Nucleus accumbens (tissue), 56 donors: ENCODE measurements at regions not wholly inside any gene's neighbourhood (a gene's known extent, or its start where the extent isn't known, plus 50 kb on each side); places are given as distances from the start of the nearest gene placed in this dataset.
A peak's percentile ranks its signal among the peaks of the same experiment; 100 is the strongest.
"Not testable (repeated sequence)": the region's sequence is repeated elsewhere in the genome, so short reads cannot be mapped to it uniquely, and the experiment has no call there.

Experiments
- DNase-seq, 56 donors: peaks; one replicate each; lab custom pipeline; 2025; lab: John Stamatoyannopoulos, UW

- DNase-seq, result no peak
Observed at GRCh38 chr4:23040539-23040938, 347.8 kb downstream of the GBA3 start.

DNA sequence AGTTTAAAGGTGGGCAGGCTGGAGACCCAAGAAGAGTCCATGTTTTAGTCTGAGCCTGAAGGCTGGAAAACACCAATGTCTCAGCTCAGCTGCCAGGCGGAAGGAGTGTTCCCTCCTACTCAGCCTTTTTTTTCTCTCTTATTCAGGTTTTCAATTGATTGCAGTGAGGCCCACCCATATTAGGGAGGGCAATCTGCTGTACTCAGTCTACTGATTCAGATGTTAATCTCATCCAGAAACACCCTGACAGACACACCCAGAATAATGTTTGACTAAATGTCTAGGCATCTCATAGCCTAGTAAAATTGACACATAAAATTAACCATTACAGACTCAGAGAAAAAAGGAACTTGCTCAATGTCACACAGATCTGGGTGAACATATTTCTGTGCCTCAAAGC lies 347.1 kb downstream of the GBA3 start:
- DNase-seq, result peak in 10 of 56 donors; percentile 4 to 42 (median 14)

GRCh38 chr4:23038626-23039491 lies 346.1 kb downstream of the GBA3 start:
- DNase-seq, result no peak

DNA sequence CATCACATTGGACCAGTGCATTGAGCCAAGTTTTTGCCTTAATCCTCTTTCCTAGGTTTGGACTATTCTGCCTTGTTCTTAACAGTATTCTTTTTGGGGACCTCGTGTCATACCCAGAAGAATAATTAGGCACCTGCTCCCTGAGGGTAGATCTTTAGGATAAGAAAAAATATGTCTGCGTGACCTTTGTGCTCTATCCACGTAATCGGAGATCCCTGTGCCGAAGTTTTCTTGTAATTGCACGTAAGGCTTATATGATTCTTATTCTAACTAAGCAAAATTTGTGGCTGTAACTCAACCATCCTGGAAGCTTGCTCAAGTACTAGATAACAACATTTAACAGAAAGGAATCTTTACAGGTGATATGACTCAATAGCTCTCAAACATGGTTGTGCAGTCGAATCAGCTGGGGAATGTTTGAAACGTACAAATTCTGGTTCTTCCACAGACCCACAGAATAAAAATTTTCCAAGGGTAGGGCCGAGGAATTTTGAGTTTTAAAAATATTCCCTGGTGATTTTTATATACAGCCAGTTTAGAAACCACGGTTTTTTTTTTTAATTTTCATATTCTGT lies 344.3 kb downstream of the GBA3 start:
- DNase-seq, result no peak

DNA sequence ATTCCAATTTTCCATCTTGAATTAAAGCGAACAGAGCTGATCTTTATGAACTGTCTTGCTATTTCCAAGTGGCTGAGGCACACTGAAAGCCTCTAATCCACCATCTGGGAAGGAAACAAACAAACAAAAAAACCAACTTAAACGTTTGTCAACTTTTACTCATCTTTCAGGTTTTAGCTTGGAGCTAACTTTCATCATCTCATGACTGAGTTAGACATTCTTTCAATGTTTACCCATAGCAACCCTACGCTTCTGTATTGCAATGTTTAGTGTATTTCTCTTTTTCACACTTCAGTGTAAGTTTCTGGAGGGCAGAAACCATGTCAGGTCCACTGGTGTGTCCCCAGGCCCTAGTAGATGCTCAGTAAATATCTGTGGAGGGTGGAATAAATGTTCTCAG lies 343.8 kb downstream of the GBA3 start:
- DNase-seq, result no peak

GRCh38 chr4:23035521-23036056 lies 342.9 kb downstream of the GBA3 start:
- no peak for DNase-seq

GRCh38 chr4:23034731-23035130 lies 342.0 kb downstream of the GBA3 start:
- DNase-seq, result no peak

DNA sequence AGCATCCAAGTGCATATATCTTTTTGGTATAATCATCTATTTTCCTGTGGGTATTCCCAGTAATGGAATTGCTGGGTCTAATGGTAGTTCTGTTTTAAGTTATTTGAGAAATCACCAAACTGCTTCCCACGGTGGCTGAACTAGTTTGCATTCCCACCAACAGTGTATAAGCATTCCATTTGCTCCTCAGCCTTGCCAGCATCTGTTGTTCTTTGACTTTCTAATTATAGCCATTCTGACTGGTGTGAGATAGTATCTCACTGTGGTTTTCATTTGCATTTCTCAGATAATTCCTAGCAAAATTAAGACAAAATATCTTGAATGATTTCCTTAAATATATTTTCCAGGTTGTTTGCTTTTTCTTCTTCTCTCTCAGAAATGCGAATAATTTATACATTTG lies 341.1 kb downstream of the GBA3 start:
- no peak for DNase-seq

DNA sequence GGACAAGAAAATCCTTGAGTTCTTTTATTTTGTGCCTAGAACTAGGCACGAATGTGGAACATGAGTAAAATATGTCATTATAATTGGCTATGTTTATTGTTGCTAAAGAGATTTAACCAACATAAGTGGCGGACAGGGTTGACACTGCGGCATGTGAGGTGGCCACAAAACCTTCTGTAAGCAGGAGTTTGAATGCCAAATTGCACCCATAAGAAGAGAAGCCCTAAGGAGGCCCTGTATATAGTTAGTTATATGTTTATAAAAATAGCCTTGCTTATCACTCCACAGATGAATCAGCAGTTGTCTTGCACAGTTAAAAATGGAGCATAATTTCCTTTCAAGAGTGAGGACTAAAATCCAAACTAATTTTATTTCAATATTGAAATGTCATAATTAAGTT lies 336.1 kb downstream of the GBA3 start:
- DNase-seq, result no peak

DNA sequence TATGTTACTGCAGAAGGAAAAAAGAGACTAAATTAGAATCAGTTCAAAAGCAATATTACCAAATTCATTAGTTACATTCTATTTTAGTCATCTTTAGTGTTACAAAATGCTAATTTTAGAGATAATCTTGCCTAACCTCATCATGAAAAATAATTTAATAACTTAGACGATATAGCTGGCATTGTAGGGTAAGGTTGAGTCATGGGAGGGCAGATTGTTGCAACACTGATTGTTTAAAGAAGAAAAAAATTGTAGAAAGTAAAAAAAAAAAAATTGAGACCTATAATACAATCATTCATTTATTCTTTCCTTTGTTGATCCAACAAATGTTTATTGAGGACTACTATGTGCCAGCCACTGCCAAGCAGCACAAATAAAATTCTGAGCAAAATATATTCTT lies 330.9 kb downstream of the GBA3 start:
- no peak for DNase-seq

- DNase-seq, result no peak
Observed at GRCh38 chr4:23023121-23023520, 330.4 kb downstream of the GBA3 start.

- no peak for DNase-seq
Observed at GRCh38 chr4:23022032-23022431, 329.3 kb downstream of the GBA3 start.

DNA sequence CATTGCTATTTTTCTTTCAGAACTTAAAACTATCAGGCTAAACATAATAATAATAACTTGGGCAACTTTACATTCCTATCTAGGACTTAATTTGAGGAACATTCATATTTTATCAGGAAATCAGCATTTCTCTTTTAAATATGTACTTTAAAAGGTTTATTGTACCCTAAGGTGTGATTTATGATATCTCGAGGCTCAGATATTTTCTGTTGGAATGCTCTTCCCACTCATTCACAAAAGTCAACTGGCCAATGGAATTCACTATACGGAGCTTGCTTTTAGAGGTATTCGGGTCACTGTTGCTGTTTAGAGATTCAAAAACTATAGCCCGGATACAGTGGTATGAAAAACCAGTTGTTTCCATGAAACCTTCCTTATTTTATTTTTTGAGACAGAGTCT lies 328.3 kb downstream of the GBA3 start:
- DNase-seq, result no peak

- not testable (repeated sequence) for DNase-seq
Observed at GRCh38 chr4:23020399-23020798, 327.7 kb downstream of the GBA3 start.

DNA sequence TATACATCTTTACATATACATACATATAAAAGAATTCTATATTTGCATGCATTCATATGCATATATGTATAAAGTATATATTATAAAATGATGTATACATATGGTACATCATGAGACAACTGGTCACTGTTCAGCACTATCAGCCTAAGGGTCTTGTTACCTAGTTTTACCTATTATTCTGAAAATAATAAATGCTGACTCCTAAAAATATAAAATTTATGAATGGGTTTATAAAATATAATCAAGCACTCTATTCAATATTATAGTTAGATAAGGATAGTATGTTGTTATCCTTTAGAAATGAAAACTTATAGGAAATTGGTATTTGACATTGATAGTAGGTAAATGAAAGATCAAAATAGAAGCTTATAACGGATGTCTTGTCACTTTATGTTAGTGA lies 324.2 kb downstream of the GBA3 start:
- DNase-seq, result no peak

DNA sequence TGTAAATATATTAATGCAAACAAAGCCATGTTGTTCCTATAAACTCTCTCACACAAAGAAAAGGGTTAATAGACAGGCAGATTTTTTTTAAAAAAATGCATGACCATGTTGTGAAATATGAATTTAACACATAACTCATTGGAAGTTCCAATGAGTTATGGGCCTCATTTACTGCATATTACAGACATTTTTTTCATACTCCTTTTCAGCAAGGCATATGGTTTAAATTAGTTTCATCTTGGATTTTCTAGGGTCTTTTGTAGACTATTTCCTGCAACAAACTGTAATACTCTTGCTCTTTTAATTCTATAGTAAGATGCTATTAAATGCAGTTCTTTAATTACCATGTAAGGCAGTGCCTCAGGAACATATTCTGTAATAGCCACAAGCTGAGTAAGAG lies 323.1 kb downstream of the GBA3 start:
- DNase-seq, result no peak

DNA sequence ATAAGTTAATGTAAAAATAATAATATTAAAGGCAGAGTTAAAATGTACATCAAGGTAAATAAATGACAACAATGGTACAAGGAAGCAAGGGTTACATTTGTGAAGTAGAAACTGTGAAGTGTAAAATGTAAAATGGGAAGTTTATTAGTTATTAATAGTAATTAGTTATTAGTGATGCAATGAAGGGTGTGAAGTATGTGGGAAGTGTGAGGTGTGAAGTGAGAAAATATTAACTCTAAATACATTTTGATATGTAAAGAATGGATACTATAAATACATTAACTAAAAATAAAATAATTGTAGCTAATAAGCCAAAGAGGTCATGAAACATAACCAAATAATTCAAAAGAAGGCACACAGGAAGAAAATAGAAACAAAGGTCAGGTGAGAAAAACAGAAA lies 316.4 kb downstream of the GBA3 start:
- DNase-seq, result no peak

DNA sequence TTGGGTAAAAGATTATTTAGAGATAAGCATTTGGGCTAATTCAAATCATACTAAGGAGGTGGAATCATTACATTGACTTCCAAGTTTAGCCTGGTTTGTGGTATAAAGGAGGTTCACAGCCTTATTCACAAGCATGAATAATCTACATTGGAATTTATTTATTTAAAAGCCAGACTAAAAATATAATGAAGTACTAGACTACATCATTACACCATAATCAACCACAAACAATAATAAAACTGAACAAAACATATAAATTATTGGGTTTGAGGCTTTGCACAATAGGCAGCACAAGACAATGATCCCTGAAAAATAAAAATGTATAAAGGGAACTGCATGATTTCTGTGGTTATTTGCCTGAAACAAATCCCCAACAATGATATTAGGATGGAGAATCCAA lies 314.0 kb downstream of the GBA3 start:
- no peak for DNase-seq

- no peak for DNase-seq
Observed at GRCh38 chr4:23005691-23006090, 313.0 kb downstream of the GBA3 start.

GRCh38 chr4:23001478-23001877 lies 308.7 kb downstream of the GBA3 start:
- DNase-seq, result no peak

- DNase-seq, result no peak
Observed at GRCh38 chr4:22999419-22999818, 306.7 kb downstream of the GBA3 start.
